Testis (tissue), 2 donors: ENCODE measurements at regions not wholly inside any gene's neighbourhood (a gene's known extent, or its start where the extent isn't known, plus 50 kb on each side); places are given as distances from the start of the nearest gene placed in this dataset.

Experiments
- DNase-seq: peaks from one replicate; pipeline ENCODE4 v3.0.0-alpha.2; 2019
- H3K27ac ChIP-seq, 2 donors: fragments of 200-600 bp; sonication (generic); one replicate each; pipeline ENCODE4 v1.5.1; 2019
- H3K27me3 ChIP-seq: fragments of 200-600 bp; sonication (generic); one replicate; pipeline ENCODE4 v1.5.1; 2019
- H3K36me3 ChIP-seq: fragments of 200-600 bp; sonication (generic); one replicate; pipeline ENCODE4 v1.5.1; 2017; ENCODE audit warnings: low read depth; ENCODE audit errors: missing control alignments
- H3K4me1 ChIP-seq: fragments of 200-600 bp; sonication (generic); one replicate; pipeline ENCODE4 v1.5.1; 2019
- H3K4me3 ChIP-seq, 2 donors: fragments of 200-600 bp; sonication (generic); one replicate each; pipeline ENCODE4 v1.5.1; 2017 to 2019
- H3K9me3 ChIP-seq: fragments of 200-600 bp; sonication (generic); one replicate; pipeline ENCODE4 v1.5.1; 2017
- CTCF ChIP-seq, 3 experiments: fragments of 450-650 bp in 2 of 3; fragments of 200-600 bp in 1 of 3; sonication (generic) in 1 of 3; IDR thresholded peaks; one replicate each; pipeline ENCODE4 v1.5.1; 2016 to 2019; ENCODE audit warnings: antibody characterized with exemption in 3 of 3, mild to moderate bottlenecking in 2 of 3, moderate library complexity in 1 of 3
- POLR2A ChIP-seq: fragments of 450-650 bp; IDR thresholded peaks from one replicate; pipeline ENCODE4 v1.6.1; 2017; ENCODE audit warnings: antibody characterized with exemption, mild to moderate bottlenecking, moderate library complexity
- WGBS, 2 donors: methylation state at CpG; one replicate each; pipeline ENCODE4 v1.1.5; 2018; 5-methylcytosine and 5-hydroxymethylcytosine counted together
- intact Hi-C: fragments of 100-400 bp; cut with DNase I; formaldehyde crosslinking; loops from one replicate; pipeline ENCODE4 v1.15.1; 2023; ENCODE audit warnings: low total_unique reads

GRCh38 chr3:90134090-90134489, 1026.7 kb downstream of the EPHA3 start:
- DNase-seq, result no peak
- no peak overlapping the region for H3K4me3 ChIP-seq
- H3K27ac ChIP-seq, result no peak overlapping the region
- no peaks in the 10 kb centered on the region for H3K9me3 ChIP-seq
- no peak for TF ChIP-seq POLR2A
- TF ChIP-seq CTCF (IDR thresholded peaks at IDR 0.05), result no peak
- no peaks in the 10 kb centered on the region for H3K27me3 ChIP-seq
- intact Hi-C loops, result no loop called here
- H3K4me1 ChIP-seq, result no peaks in the 10 kb centered on the region
- no peaks in the 10 kb centered on the region for H3K36me3 ChIP-seq

- Histone ChIP-seq H3K27ac (no peak overlapping the region), H3K27me3 (no peaks in the 10 kb centered on the region), H3K4me3 (no peak overlapping the region), H3K9me3 (no peaks in the 10 kb centered on the region), H3K4me1 (no peaks in the 10 kb centered on the region), H3K36me3 (no peaks in the 10 kb centered on the region)
- no peak for DNase-seq
- TF ChIP-seq POLR2A (no peak), CTCF (IDR thresholded peaks at IDR 0.05) (no peak)
- intact Hi-C loops, result no loop called here
Measured at GRCh38 chr3:90136456-90137191, 1029.2 kb downstream of the EPHA3 start.

GRCh38 chr3:90145094-90145860, 1037.9 kb downstream of the EPHA3 start:
- Histone ChIP-seq H3K4me3 (no peak overlapping the region), H3K4me1 (no peaks in the 10 kb centered on the region), H3K27me3 (no peaks in the 10 kb centered on the region), H3K27ac (no peak overlapping the region), H3K9me3 (no peaks in the 10 kb centered on the region), H3K36me3 (no peaks in the 10 kb centered on the region)
- TF ChIP-seq POLR2A (no peak), CTCF (IDR thresholded peaks at IDR 0.05) (no peak)
- no peak for DNase-seq
- intact Hi-C loops, result no loop called here
- WGBS, 2 donors, result 50 to 66% methylated on average over 4 of the region's 4 CpGs

GRCh38 chr3:90180096-90180495, 1072.7 kb downstream of the EPHA3 start:
- 69 to 85% methylated on average over 2 of the region's 2 CpGs for WGBS, 2 donors
- Histone ChIP-seq H3K27ac (no peak overlapping the region), H3K9me3 (no peaks in the 10 kb centered on the region), H3K4me1 (no peaks in the 10 kb centered on the region), H3K4me3 (no peak overlapping the region), H3K36me3 (no peaks in the 10 kb centered on the region), H3K27me3 (no peaks in the 10 kb centered on the region)
- intact Hi-C loops, result no loop called here
- TF ChIP-seq CTCF (IDR thresholded peaks at IDR 0.05), result no peak
- TF ChIP-seq POLR2A, result no peak
- DNase-seq, result no peak

GRCh38 chr3:90180543-90180942, 1073.1 kb downstream of the EPHA3 start:
- 80 to 81% methylated on average over 3 of the region's 3 CpGs for WGBS, 2 donors
- intact Hi-C loops, result no loop called here
- no peaks in the 10 kb centered on the region for H3K4me1 ChIP-seq
- no peaks in the 10 kb centered on the region for H3K9me3 ChIP-seq
- no peaks in the 10 kb centered on the region for H3K27me3 ChIP-seq
- H3K4me3 ChIP-seq, result no peak overlapping the region
- no peak for TF ChIP-seq CTCF (IDR thresholded peaks at IDR 0.05)
- TF ChIP-seq POLR2A, result no peak
- no peaks in the 10 kb centered on the region for H3K36me3 ChIP-seq
- no peak for DNase-seq
- no peak overlapping the region for H3K27ac ChIP-seq
